ENCODE measurements at regions not wholly inside any gene's neighbourhood (a gene's known extent, or its start where the extent isn't known, plus 50 kb on each side); places are given as distances from the start of the nearest gene placed in this dataset.
"Not testable (repeated sequence)": the region's sequence is repeated elsewhere in the genome, so short reads cannot be mapped to it uniquely, and the experiment has no call there.

DNA sequence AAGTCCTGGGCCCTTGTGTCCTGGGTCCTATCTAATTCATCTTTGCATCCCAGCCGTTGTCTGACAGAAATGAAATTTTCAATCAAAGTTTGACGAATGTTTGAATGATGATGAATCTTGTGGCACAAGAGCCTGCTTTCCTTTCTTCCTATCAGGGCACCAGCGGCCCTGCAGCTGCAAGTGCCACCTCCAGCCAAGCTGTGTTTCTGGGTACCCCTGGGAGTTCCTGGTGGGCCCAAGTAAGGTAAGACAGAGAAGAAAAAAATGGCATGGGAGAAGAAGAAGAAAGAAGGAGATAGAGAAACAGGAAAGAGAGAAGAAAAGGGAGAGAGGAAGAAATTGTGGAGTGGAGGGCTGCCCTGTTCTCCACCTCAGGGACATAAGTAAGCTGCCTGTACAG, 782.1 kb upstream of the TPTE start:
- no peak for FAIRE-seq
- TF ChIP-seq, protein P1, sequence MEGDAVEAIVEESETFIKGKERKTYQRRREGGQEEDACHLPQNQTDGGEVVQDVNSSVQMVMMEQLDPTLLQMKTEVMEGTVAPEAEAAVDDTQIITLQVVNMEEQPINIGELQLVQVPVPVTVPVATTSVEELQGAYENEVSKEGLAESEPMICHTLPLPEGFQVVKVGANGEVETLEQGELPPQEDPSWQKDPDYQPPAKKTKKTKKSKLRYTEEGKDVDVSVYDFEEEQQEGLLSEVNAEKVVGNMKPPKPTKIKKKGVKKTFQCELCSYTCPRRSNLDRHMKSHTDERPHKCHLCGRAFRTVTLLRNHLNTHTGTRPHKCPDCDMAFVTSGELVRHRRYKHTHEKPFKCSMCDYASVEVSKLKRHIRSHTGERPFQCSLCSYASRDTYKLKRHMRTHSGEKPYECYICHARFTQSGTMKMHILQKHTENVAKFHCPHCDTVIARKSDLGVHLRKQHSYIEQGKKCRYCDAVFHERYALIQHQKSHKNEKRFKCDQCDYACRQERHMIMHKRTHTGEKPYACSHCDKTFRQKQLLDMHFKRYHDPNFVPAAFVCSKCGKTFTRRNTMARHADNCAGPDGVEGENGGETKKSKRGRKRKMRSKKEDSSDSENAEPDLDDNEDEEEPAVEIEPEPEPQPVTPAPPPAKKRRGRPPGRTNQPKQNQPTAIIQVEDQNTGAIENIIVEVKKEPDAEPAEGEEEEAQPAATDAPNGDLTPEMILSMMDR (IDR thresholded peaks at IDR 0.05; ENCODE audit: insufficient read depth, low read length, severe bottlenecking): no peak

DNA sequence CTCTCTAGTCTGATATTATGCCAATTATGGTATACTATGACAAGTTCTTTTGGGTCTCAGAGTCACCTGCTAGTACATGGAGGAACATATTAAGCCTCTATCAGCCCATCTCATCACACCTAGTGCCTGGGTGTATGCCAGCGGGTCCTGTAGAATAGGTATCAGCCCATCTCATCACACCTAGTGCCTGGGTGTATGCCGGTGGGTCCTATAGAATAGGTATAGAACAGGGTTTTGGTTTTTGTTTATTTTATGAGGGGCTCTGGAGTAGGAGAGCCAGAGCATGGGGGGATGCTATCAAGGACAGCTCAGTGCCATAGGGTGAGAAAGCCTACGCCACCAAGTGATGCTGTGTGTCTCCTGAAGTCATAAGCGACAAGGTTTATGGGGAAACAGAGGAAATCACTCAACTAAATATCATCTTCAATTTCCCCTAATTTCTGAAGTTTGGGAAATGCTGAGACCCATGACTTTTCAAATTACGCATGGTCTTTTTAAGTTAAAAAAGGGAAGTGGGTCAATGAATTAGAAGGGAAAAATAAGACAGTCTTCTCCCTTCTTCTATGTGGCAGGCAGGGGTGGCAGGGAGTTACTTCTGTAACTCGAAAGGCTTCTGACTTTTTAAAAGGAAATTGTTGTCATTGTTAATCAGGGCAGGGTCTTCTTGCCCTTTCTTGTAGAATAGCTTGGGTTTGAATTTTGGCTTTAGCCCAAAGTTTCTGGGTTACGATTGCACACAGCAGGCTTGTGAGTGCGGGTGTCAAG, 781.0 kb upstream of the TPTE start:
- FAIRE-seq; H3K36me3 ChIP-seq (ENCODE audit: control insufficient read depth, insufficient read depth, low read length); H3K27me3 ChIP-seq (ENCODE audit: control insufficient read depth, insufficient read depth, low read length); DNase-seq (ENCODE audit: low read depth); H3K4me3 ChIP-seq (ENCODE audit: low read depth, low read length): not testable (repeated sequence)

More for the DNA sequence above, 782.1 kb upstream of the TPTE start:
- DNase-seq (ENCODE audit: low read depth): no peak
- Histone ChIP-seq H3K27me3 (ENCODE audit: control insufficient read depth, insufficient read depth, low read length) (no peaks in the 10 kb centered on the region), H3K4me3 (ENCODE audit: low read depth, low read length) (no peak overlapping the region), H3K36me3 (ENCODE audit: control insufficient read depth, insufficient read depth, low read length) (no peaks in the 10 kb centered on the region)

DNA sequence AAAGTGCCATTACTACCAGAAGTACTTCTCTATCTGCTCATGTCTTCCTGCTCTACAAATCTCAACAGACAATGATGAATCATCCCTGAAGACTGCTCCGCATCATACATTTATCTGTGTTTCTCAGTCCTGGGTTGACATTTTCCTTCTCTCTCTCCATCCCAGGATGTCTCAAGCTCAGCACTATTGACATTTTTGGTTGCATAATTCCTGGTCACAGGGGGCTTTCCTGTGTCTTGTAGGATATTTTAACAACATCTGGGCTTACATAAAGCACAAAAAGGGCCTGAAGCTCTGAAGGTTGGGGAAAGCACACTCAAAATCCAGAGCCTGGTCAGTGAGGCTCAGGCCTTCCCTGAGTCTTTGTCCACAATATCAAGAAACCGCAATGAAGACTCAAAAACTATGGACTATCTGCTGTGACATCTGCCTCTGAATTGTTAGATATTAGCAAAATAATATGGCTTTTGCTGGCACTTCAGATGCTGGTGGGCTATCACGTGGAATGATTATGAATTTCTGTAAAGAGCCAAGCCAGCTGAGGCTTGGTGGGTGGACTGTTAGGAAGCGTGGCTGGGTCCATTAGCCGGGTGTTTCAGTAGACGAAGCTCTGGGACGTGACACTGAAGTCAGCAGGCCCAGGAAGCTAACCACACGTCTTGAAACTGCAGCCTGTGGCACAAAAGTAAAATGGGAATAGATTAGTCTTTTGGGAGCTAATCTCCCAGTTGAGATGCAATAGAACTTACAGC, 780.2 kb upstream of the TPTE start:
- H3K36me3 ChIP-seq (ENCODE audit: control insufficient read depth, insufficient read depth, low read length); H3K4me3 ChIP-seq (ENCODE audit: low read depth, low read length); H3K27me3 ChIP-seq (ENCODE audit: control insufficient read depth, insufficient read depth, low read length); DNase-seq (ENCODE audit: low read depth); FAIRE-seq: not testable (repeated sequence)

DNA sequence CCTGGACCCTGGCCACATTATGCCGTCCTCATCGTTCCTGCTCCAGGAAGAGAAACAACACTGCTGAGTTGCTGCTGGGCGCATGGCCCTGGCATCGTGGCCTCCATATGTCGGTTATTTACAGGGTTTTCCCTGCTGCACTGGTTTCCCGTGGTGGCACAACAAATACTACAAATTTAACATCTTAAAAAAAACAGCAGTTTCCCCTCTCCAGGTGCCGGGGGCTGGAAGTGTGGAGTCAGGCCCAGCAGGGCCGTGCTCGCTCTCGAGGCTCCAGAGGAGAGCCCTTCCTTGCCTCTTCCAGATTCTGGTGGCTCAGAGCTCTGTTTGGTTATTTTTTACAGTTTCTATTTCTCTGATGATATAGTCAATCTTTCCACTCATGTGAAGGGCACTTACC, 777.8 kb upstream of the TPTE start:
- not testable (repeated sequence) for H3K4me3 ChIP-seq (ENCODE audit: low read depth, low read length); FAIRE-seq; H3K36me3 ChIP-seq (ENCODE audit: control insufficient read depth, insufficient read depth, low read length); DNase-seq (ENCODE audit: low read depth); H3K27me3 ChIP-seq (ENCODE audit: control insufficient read depth, insufficient read depth, low read length)

DNA sequence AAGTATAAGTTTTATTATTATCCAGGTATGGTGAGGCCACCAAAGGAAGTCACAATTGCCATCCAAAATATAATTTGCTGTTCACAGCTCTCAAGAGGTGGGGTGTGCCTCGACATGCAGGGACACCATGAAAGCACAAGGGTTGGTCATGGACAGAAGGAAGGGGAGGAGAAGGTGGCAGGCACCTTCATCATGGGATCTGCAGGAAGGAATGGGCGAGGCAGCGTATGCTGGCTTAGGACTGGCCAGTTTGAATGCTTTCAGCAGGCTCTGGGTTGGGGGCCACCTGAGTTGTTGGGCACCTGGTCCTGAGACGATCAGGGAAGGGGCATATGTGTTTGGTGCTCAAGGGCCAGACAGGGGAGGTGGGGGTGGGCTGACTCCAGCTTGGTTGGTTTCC, 777.2 kb upstream of the TPTE start:
- not testable (repeated sequence) for DNase-seq (ENCODE audit: low read depth); H3K36me3 ChIP-seq (ENCODE audit: control insufficient read depth, insufficient read depth, low read length); FAIRE-seq; H3K27me3 ChIP-seq (ENCODE audit: control insufficient read depth, insufficient read depth, low read length); H3K4me3 ChIP-seq (ENCODE audit: low read depth, low read length)

DNA sequence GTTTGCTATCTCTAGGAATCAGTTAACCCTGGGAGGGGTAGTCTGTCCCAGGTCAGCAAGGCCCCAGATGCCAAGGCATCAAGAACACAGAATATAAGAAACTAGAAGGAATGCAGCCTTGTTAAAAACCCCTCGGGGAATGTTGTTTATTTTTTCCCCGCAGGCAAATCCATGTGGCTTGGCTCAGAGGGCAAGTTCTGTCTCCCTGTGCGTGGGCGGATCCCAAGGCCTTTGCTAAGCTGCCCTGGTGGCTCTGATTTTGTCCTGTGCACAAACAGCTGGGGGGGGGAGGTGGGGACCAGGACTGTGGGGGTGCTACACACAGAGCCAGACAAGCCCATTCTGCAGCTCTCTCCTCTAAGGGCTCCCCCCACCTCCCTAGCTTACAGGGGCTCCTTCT, 776.8 kb upstream of the TPTE start:
- not testable (repeated sequence) for DNase-seq (ENCODE audit: low read depth); H3K4me3 ChIP-seq (ENCODE audit: low read depth, low read length); H3K27me3 ChIP-seq (ENCODE audit: control insufficient read depth, insufficient read depth, low read length); FAIRE-seq; H3K36me3 ChIP-seq (ENCODE audit: control insufficient read depth, insufficient read depth, low read length)

DNA sequence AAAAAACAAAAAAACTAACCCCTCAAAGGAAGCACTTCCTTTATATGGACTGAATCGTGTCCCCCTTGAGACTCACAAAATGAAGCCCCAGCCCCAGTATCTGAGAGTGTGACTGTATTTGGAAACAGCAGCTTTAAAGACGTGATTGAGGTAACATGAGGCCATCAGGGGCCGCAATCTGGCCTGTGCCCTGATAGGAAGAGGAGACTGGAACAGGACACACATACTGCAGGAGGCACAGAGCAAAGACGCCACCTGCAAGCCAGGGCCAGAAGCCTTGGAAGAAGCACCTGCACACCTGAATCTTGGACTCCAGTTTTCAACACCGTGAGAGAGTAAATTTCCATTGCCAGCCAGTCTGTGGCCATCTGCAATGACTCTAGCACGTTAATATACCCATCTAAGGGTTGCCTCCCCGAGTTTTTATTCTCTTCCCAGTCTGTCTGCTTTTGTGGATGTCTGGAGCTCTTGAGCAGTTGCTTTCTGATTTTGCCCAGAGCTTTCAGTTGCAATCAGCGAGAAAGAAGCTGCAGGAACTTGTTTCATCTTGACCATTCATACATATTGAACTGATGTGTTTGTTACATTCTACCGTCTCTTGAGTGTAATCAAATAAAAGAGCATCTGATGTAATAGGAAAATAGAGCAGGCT, 775.8 kb upstream of the TPTE start:
- DNase-seq (ENCODE audit: low read depth); H3K4me3 ChIP-seq (ENCODE audit: low read depth, low read length); H3K27me3 ChIP-seq (ENCODE audit: control insufficient read depth, insufficient read depth, low read length); FAIRE-seq; H3K36me3 ChIP-seq (ENCODE audit: control insufficient read depth, insufficient read depth, low read length): not testable (repeated sequence)

DNA sequence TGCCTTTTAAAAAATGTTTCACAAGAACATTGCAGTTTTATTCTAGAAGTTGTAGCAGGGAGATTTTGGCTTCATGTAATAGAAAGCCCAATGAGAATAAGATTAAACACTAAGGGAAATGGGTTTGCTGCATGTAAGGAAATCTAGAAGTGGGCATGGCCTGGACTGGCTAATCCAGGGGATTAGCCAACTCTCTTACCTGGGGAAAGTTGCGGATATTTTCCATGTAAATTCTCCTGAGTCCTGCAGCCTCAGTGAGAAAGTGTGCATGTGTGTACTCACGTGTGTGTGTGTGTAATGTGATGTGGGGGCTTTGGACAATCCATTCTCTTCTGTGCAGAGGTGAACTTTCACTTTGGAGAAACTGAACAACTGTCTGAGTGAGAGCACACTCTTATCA, 775.1 kb upstream of the TPTE start:
- DNase-seq (ENCODE audit: low read depth); H3K27me3 ChIP-seq (ENCODE audit: control insufficient read depth, insufficient read depth, low read length); H3K36me3 ChIP-seq (ENCODE audit: control insufficient read depth, insufficient read depth, low read length); H3K4me3 ChIP-seq (ENCODE audit: low read depth, low read length); FAIRE-seq: not testable (repeated sequence)

DNA sequence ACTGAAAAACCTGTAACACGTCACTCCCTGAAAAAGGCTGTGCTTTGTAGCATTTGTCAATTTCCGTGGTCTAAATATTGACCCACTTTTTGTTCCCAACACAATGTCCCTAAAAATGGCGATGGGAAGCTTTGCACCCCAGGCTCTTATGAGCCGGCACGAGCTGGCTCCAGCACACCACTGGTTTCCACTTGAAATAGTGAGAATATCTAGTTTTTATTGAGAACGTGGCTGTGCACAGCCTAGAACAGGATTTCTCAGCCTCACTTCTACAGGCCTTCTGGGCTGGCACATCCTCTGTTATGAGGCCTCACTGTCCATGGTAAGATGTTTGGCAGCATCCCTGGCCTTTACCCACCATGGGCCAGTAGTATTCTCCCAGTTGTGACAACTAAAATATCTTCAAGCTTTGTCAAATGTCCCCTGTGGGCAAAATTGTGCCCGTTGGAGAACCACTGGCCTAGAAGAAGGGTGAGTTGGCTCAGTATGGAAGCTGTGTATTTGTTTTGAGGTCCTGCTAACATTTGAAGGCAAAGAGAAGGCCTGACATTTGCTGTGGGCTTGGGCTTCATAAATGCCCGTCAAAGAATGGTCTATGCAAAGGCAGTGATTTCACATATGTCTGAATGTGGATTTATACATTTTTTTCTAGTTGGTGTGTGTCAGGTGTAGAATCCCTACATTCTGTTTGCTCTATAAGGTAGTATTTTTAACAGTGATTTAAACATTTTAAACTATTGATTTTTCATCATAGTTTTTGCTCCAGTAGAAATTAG, 774.4 kb upstream of the TPTE start:
- DNase-seq (ENCODE audit: low read depth); H3K4me3 ChIP-seq (ENCODE audit: low read depth, low read length); H3K36me3 ChIP-seq (ENCODE audit: control insufficient read depth, insufficient read depth, low read length); H3K27me3 ChIP-seq (ENCODE audit: control insufficient read depth, insufficient read depth, low read length); FAIRE-seq: not testable (repeated sequence)

DNA sequence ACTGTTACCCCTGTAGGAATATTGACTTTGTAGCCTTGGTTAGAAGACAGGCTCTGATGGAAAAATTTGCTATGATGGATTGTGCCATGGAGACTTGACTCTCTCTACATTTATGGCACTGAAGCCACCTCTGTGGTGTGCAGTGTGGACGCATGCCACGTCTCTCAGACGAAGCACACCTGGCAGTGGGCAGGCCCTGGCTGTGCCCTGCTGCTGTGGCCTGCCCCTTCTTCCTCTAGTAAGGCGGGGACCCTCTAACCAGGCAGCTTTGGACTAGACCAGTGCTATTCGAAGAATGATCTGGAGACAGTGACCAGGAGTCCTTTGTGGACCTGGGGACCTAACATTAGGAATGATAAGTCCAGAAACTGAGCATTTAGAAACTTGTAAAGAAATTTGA, 773.5 kb upstream of the TPTE start:
- not testable (repeated sequence) for FAIRE-seq; H3K36me3 ChIP-seq (ENCODE audit: control insufficient read depth, insufficient read depth, low read length); H3K27me3 ChIP-seq (ENCODE audit: control insufficient read depth, insufficient read depth, low read length); DNase-seq (ENCODE audit: low read depth); H3K4me3 ChIP-seq (ENCODE audit: low read depth, low read length)

DNA sequence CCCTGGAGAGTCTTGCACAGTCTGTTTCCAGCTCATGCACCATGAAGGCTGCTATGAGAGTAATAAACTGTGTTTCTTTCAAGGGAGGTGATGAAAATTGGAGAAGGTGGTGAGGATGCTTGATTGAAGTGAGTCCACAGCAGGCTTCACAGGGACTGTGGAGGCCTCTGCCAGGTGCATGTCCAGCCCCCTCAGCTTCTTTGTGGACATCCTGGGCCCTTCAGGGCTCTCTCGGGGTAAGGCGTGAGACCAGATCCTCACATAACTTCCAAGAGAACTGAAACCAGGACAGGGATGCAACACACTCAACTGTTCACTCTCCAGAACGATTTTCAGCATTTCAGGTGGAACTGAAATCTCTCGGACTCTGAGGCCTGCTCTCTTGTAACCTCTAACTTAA, 772.9 kb upstream of the TPTE start:
- not testable (repeated sequence) for H3K36me3 ChIP-seq (ENCODE audit: control insufficient read depth, insufficient read depth, low read length); FAIRE-seq; DNase-seq (ENCODE audit: low read depth); H3K27me3 ChIP-seq (ENCODE audit: control insufficient read depth, insufficient read depth, low read length); H3K4me3 ChIP-seq (ENCODE audit: low read depth, low read length)

DNA sequence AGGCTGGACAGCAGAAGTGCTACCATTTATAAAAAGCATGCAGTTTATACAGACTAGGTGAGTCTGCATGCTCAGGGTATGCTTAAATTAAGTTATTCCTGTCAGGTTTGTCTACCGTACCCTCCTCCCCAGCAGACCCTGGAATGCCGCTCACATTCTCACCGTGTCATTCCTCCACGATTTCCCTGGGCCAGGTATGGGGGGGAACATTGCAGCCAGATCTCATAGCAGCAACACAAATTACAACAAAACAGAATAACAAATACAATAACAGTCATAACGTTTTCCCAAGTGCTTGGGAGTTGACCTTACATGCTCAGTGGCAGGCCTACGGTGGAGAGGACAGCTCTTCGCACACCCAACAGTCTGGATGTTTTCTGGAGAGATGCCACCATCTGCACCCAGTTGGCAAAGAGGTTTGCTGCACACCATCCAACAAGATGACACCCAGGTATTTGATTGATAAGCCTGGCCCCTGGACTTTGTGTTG, 771.6 kb upstream of the TPTE start:
- not testable (repeated sequence) for H3K27me3 ChIP-seq (ENCODE audit: control insufficient read depth, insufficient read depth, low read length); H3K4me3 ChIP-seq (ENCODE audit: low read depth, low read length); H3K36me3 ChIP-seq (ENCODE audit: control insufficient read depth, insufficient read depth, low read length); DNase-seq (ENCODE audit: low read depth); FAIRE-seq

Data from bronchial epithelial cell (primary cell).